MCF 10A (cell line): ENCODE measurements at regions not wholly inside any gene's neighbourhood (a gene's known extent, or its start where the extent isn't known, plus 50 kb on each side); places are given as distances from the start of the nearest gene placed in this dataset.
"Not testable (repeated sequence)": the region's sequence is repeated elsewhere in the genome, so short reads cannot be mapped to it uniquely, and the experiment has no call there.

Experiments used
- BruUV-seq: library from RNA; stranded (reverse); fragments of 400-500 nt; replicated peaks from 2 replicates; lab custom pipeline; 2021; lab: Mats Ljungman, UMichigan
- CTCF ChIA-PET: fragments of 300-600 bp; sonication (Branson Sonifier 250); formaldehyde crosslinking; extraction: SDS; loops from one replicate; lab custom pipeline; 2021; ENCODE audit warnings: antibody characterized with exemption, inconsistent platforms; lab: Yijun Ruan, JAX
- POLR2A ChIA-PET: fragments of 300-600, 350-650 bp; sonication (Branson Sonifier 250); formaldehyde crosslinking; extraction: SDS; loops from one replicate; lab custom pipeline; 2020; ENCODE audit warnings: antibody characterized with exemption, inconsistent platforms; lab: Yijun Ruan, JAX
- DNase-seq: peaks from one replicate; pipeline ENCODE4 v3.0.0-alpha.2; 2018; ENCODE audit not compliant: unreplicated experiment
- H3K27ac Mint-ChIP-seq: one replicate; pipeline ENCODE4 v1.8.0; 2022; ENCODE audit warnings: mild to moderate bottlenecking, low read depth, mixed read lengths; ENCODE audit not compliant: unreplicated experiment
- H3K27me3 Mint-ChIP-seq: one replicate; pipeline ENCODE4 v1.8.0; 2022; ENCODE audit warnings: mixed read lengths; ENCODE audit not compliant: insufficient read depth, unreplicated experiment
- H3K36me3 Mint-ChIP-seq: one replicate; pipeline ENCODE4 v1.8.0; 2022; ENCODE audit warnings: mild to moderate bottlenecking, moderate library complexity, mixed read lengths; ENCODE audit not compliant: insufficient read depth, unreplicated experiment
- H3K4me1 Mint-ChIP-seq: one replicate; pipeline ENCODE4 v1.8.0; 2022; ENCODE audit warnings: mixed read lengths; ENCODE audit not compliant: insufficient read depth, unreplicated experiment
- H3K4me3 Mint-ChIP-seq: one replicate; pipeline ENCODE4 v1.8.0; 2022; ENCODE audit warnings: mild to moderate bottlenecking, moderate library complexity, mixed read lengths; ENCODE audit not compliant: unreplicated experiment
- H3K9me3 Mint-ChIP-seq: one replicate; pipeline ENCODE4 v1.8.0; 2022; ENCODE audit warnings: mixed read lengths; ENCODE audit not compliant: unreplicated experiment
- intact Hi-C: fragments of 100-400 bp; cut with micrococcal nuclease; formaldehyde crosslinking; loops from 2 replicates; pipeline ENCODE4 v1.14.1; 2022
- TF ChIP-seq, protein P1 (sequence below): fragments of 200-600 bp; IDR thresholded peaks from one replicate; pipeline ENCODE4 v1.8.0; 2022; ENCODE audit warnings: antibody characterized with exemption, mild to moderate bottlenecking; ENCODE audit not compliant: unreplicated experiment

DNA sequence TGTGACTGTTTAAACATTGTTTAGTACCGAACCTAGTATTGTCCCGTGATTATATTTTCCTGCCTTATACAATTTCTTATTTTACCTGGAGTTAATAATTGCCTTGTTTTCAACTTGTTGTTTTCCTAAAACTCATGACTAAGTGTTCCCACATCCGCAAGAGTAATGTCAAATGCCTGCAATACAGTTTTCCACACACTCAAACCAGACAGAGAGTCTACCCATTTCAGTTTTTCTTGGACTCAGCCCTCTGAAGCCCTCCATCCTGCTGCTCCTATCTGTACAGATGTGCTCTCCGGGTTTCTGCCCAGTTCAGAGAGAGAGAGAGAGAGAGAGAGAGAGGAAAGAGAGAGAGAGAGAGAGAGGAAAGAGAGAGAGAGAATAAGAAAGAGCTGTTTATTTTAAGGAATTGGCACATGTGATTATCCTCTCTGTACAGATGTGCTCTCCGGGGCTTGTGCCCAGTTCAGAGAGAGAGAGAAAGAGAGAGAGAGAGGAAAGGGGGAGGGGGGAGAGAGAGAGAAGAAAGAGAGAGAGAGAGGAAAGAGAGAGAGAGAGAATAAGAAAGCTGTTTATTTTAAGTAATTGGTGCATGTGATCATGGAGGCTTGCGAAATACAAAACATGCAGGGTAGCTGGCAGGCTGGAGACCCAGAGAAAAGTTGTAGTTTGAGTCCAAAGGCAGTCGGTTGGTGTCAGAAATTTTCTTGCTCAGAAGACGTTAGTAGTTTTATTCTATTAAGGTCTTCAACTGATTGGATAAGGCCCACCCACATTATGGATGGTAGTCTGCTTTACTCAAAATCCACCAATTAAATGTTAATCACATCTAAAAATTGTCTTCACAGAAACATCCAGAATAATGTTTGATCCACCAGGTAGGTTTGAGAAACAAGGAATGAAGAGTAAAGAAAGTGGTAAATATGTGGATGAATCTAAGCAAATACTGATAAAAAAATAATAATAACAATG, 104.1 kb upstream of the GOLGA8J start:
- H3K4me1 Mint-ChIP-seq = peaks cover 10% of the 10 kb centered on the region
- peak; percentile 19 for DNase-seq
- no peaks in the 10 kb centered on the region for H3K27me3 Mint-ChIP-seq
- ChIA-PET POLR2A (interaction anchor here (0.7 kb wide), 1 partner anchor 271 kb away, joined by 4 read pairs; no protein-coding TSS in a partner anchor), CTCF (interaction anchor here (0.6 to 1.1 kb wide), 3 partner anchors 56 to 740 kb away, joined by 3 to 5 read pairs (median 3); no protein-coding TSS in a partner anchor)
- BruUV-seq = no TSS peak
- intact Hi-C loops = no loop called here
- no peak overlapping the region for H3K4me3 Mint-ChIP-seq
- H3K27ac Mint-ChIP-seq = peak overlapping the region; percentile 37
- TF ChIP-seq, protein P1, sequence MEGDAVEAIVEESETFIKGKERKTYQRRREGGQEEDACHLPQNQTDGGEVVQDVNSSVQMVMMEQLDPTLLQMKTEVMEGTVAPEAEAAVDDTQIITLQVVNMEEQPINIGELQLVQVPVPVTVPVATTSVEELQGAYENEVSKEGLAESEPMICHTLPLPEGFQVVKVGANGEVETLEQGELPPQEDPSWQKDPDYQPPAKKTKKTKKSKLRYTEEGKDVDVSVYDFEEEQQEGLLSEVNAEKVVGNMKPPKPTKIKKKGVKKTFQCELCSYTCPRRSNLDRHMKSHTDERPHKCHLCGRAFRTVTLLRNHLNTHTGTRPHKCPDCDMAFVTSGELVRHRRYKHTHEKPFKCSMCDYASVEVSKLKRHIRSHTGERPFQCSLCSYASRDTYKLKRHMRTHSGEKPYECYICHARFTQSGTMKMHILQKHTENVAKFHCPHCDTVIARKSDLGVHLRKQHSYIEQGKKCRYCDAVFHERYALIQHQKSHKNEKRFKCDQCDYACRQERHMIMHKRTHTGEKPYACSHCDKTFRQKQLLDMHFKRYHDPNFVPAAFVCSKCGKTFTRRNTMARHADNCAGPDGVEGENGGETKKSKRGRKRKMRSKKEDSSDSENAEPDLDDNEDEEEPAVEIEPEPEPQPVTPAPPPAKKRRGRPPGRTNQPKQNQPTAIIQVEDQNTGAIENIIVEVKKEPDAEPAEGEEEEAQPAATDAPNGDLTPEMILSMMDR = no peak
- H3K9me3 Mint-ChIP-seq = no peaks in the 10 kb centered on the region
- H3K36me3 Mint-ChIP-seq = no peaks in the 10 kb centered on the region

DNA sequence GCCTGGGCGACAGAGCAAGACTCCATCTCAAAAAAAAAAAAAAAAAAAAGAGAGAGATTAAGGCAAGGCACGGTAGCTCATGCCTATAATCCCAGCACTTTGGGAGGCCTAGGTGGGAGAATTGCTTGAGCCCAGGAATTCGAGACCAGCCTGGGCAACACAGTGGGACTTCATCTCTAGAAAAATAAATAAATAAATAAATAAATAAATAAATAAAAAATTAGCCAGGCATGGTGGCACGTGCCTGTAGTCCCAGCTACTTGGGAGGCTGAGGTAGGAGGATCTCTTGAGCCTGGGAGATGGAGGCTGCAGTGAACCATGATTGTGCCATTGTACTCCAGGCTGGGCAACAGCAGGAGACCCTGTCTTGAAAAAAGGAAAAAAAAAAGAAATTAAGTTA, 108.7 kb upstream of the GOLGA8J start:
- H3K36me3 Mint-ChIP-seq, BruUV-seq, DNase-seq, CTCF ChIA-PET, POLR2A ChIA-PET, H3K27me3 Mint-ChIP-seq, H3K9me3 Mint-ChIP-seq, H3K4me1 Mint-ChIP-seq, intact Hi-C loops, H3K4me3 Mint-ChIP-seq, H3K27ac Mint-ChIP-seq: not testable (repeated sequence)

DNA sequence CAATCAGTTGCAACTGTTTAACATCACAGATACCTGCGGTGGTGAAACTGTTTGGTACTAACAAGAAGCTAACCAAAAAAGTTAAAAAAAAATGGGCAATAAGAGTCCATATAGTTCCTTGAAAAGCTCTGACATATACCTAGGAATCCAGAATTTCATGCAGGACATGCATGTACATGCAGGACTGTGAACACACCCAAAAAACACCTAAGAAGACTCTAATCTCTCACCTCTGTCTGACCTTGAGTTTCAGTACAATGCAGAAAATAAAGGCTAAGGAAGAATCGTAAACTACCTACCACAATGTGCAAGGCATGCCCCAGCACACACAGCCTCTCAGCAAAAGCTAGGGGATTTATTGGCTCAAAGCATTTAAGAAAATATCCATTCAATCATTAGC, 110.7 kb upstream of the GOLGA8J start:
- DNase-seq = no peak
- TF ChIP-seq, protein P1 = no peak
- intact Hi-C loops = no loop called here
- ChIA-PET CTCF (interaction anchor here (0.6 kb wide), 1 partner anchor 103 kb away, joined by 3 read pairs; no protein-coding TSS in a partner anchor), POLR2A (interaction anchor here (0.6 to 1.8 kb wide), 3 partner anchors 9 to 99 kb away, joined by 3 read pairs; no protein-coding TSS in a partner anchor)
- Mint-ChIP-seq H3K36me3 (no peaks in the 10 kb centered on the region), H3K4me3 (no peak overlapping the region), H3K27me3 (no peaks in the 10 kb centered on the region), H3K4me1 (no peaks in the 10 kb centered on the region), H3K27ac (no peak overlapping the region), H3K9me3 (peaks cover 7% of the 10 kb centered on the region)
- no TSS peak for BruUV-seq

DNA sequence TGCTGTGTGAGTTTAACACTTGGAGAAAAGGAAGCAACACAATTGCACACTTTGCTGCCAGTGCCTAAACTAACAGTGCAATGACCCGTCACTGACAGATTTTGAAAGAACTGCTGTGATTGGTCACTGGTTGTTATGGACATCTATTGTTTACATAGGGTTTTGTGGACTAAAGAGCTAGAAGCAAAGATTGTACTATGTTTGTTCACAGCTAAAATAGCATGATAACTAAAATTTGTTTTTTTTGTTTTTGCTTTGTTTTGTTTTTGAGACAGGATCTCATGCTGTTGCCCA, 112.4 kb upstream of the GOLGA8J start:
- Mint-ChIP-seq H3K4me3 (no peak overlapping the region), H3K4me1 (no peaks in the 10 kb centered on the region), H3K36me3 (no peaks in the 10 kb centered on the region), H3K27ac (no peak overlapping the region), H3K27me3 (no peaks in the 10 kb centered on the region), H3K9me3 (peaks cover 7% of the 10 kb centered on the region)
- CTCF ChIA-PET = interaction anchor here (0.7 kb wide), 1 partner anchor 12 kb away, joined by 3 read pairs; no protein-coding TSS in a partner anchor
- TF ChIP-seq, protein P1 = no peak
- peak; percentile 21 for DNase-seq
- intact Hi-C loops = no loop called here
- POLR2A ChIA-PET = no interaction called here
- no TSS peak for BruUV-seq
